Astrocyte (in vitro differentiated cells and primary cell): ENCODE measurements at regions not wholly inside any gene's neighbourhood (a gene's known extent, or its start where the extent isn't known, plus 50 kb on each side); places are given as distances from the start of the nearest gene placed in this dataset.

Experiments
- DNase-seq: peaks from one replicate; pipeline ENCODE4 v3.0.0-alpha.2; 2010; ENCODE audit warnings: low read depth
- FAIRE-seq: peaks from 2 replicates; lab custom pipeline; 2011; peaks lifted over from hg19 to GRCh38; lab: Jason Lieb, UNC
- H2AFZ ChIP-seq: 2 replicates; pipeline ENCODE4 v1.6.0; 2012; ENCODE audit warnings: low read depth, low read length, inconsistent platforms
- H3K27ac ChIP-seq: 2 replicates; pipeline ENCODE4 v1.5.1; 2011; ENCODE audit warnings: low read depth, low read length, inconsistent platforms
- H3K27me3 ChIP-seq: 2 replicates; pipeline ENCODE4 v1.6.0; 2011; ENCODE audit warnings: low read length, inconsistent platforms; ENCODE audit not compliant: insufficient read depth
- H3K36me3 ChIP-seq: 2 replicates; pipeline ENCODE4 v1.5.1; 2011; ENCODE audit warnings: low read length, inconsistent platforms; ENCODE audit not compliant: insufficient read depth
- H3K4me1 ChIP-seq: 2 replicates; pipeline ENCODE4 v1.5.1; 2011; ENCODE audit warnings: low read length, inconsistent platforms; ENCODE audit not compliant: insufficient read depth
- H3K4me2 ChIP-seq: 2 replicates; pipeline ENCODE4 v1.6.0; 2012; ENCODE audit warnings: low read length, inconsistent platforms
- H3K4me3 ChIP-seq: 2 replicates; pipeline ENCODE4 v1.5.1; 2011; ENCODE audit warnings: low read depth, mild to moderate bottlenecking, low read length, inconsistent platforms; ENCODE audit not compliant: insufficient read depth
- H3K79me2 ChIP-seq: 2 replicates; pipeline ENCODE4 v1.6.0; 2012; ENCODE audit warnings: mild to moderate bottlenecking, low read length, inconsistent platforms; ENCODE audit not compliant: insufficient read depth
- H3K9ac ChIP-seq: 2 replicates; pipeline ENCODE4 v1.6.0; 2012; ENCODE audit warnings: mild to moderate bottlenecking, low read length, inconsistent platforms
- H3K9me3 ChIP-seq: 2 replicates; pipeline ENCODE4 v1.5.1; 2012; ENCODE audit warnings: low read depth, mild to moderate bottlenecking, low read length, inconsistent platforms; ENCODE audit not compliant: insufficient read depth
- H4K20me1 ChIP-seq: 2 replicates; pipeline ENCODE4 v1.6.0; 2012; ENCODE audit warnings: low read length, inconsistent platforms; ENCODE audit not compliant: insufficient read depth
- H3K27ac Mint-ChIP-seq: one replicate; pipeline ENCODE4 v1.8.0; 2021; ENCODE audit warnings: mild to moderate bottlenecking, mixed read lengths; ENCODE audit not compliant: unreplicated experiment
- H3K27me3 Mint-ChIP-seq: one replicate; pipeline ENCODE4 v1.8.0; 2021; ENCODE audit warnings: low read depth, mixed read lengths; ENCODE audit not compliant: unreplicated experiment
- H3K36me3 Mint-ChIP-seq: one replicate; pipeline ENCODE4 v1.8.0; 2021; ENCODE audit warnings: low read depth, mixed read lengths; ENCODE audit not compliant: unreplicated experiment
- H3K4me1 Mint-ChIP-seq: one replicate; pipeline ENCODE4 v1.8.0; 2021; ENCODE audit warnings: low read depth, mixed read lengths; ENCODE audit not compliant: unreplicated experiment
- H3K4me3 Mint-ChIP-seq: one replicate; pipeline ENCODE4 v1.8.0; 2021; ENCODE audit warnings: mild to moderate bottlenecking, moderate library complexity, mixed read lengths; ENCODE audit not compliant: unreplicated experiment
- H3K9me3 Mint-ChIP-seq: one replicate; pipeline ENCODE4 v1.8.0; 2021; ENCODE audit warnings: mild to moderate bottlenecking, mixed read lengths; ENCODE audit not compliant: unreplicated experiment
- EZH2 ChIP-seq: IDR thresholded peaks from 2 replicates; pipeline ENCODE4 v1.6.1; 2012; ENCODE audit warnings: mild to moderate bottlenecking, low read length, inconsistent platforms; ENCODE audit not compliant: insufficient read depth
- TF ChIP-seq, protein P1 (sequence below): IDR thresholded peaks from 2 replicates; pipeline ENCODE4 v1.5.1; 2011; ENCODE audit warnings: low read depth, mild to moderate bottlenecking, inconsistent platforms, low read length, moderate library complexity; ENCODE audit not compliant: insufficient read depth

DNA sequence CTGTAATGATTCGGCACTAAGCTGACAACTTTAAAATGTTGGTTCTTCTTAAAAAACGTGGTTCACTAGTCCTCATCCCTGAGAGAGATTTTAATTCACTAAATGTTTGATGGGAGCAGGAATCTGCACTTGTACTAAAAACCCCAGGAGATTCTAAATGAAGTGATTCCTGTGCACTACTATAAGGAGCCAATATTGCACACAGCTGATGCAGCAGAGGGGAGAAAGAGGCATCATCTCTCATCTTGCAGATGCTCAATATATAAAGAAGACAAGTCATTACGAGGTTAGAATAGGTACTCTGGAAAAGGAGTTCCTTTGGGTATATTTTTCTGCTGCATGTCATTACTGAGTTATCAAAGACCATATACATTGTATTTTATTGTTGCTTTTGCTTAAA lies 207.6 kb upstream of the RASGEF1B start:
- Histone ChIP-seq H3K27ac (no peak overlapping the region), H3K9ac (no peak overlapping the region), H4K20me1 (no peaks in the 10 kb centered on the region), H3K27me3 (no peaks in the 10 kb centered on the region), H3K4me1 (no peaks in the 10 kb centered on the region), H3K36me3 (no peaks in the 10 kb centered on the region), H3K9me3 (no peaks in the 10 kb centered on the region), H2AFZ (no peak overlapping the region), H3K4me3 (no peak overlapping the region), H3K79me2 (no peaks in the 10 kb centered on the region), H3K4me2 (no peak overlapping the region)
- Mint-ChIP-seq H3K36me3 (no peaks in the 10 kb centered on the region), H3K27me3 (peaks cover 6% of the 10 kb centered on the region), H3K9me3 (no peaks in the 10 kb centered on the region), H3K4me1 (no peaks in the 10 kb centered on the region), H3K27ac (no peak overlapping the region), H3K4me3 (no peak overlapping the region)
- DNase-seq (no peak), FAIRE-seq (no peak)
- TF ChIP-seq, protein P1, sequence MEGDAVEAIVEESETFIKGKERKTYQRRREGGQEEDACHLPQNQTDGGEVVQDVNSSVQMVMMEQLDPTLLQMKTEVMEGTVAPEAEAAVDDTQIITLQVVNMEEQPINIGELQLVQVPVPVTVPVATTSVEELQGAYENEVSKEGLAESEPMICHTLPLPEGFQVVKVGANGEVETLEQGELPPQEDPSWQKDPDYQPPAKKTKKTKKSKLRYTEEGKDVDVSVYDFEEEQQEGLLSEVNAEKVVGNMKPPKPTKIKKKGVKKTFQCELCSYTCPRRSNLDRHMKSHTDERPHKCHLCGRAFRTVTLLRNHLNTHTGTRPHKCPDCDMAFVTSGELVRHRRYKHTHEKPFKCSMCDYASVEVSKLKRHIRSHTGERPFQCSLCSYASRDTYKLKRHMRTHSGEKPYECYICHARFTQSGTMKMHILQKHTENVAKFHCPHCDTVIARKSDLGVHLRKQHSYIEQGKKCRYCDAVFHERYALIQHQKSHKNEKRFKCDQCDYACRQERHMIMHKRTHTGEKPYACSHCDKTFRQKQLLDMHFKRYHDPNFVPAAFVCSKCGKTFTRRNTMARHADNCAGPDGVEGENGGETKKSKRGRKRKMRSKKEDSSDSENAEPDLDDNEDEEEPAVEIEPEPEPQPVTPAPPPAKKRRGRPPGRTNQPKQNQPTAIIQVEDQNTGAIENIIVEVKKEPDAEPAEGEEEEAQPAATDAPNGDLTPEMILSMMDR: no peak
- no peak for TF ChIP-seq EZH2

- Histone ChIP-seq H3K27ac (no peak overlapping the region), H2AFZ (no peak overlapping the region), H3K4me2 (no peak overlapping the region), H3K9me3 (no peaks in the 10 kb centered on the region), H3K27me3 (no peaks in the 10 kb centered on the region), H3K36me3 (no peaks in the 10 kb centered on the region), H3K79me2 (no peaks in the 10 kb centered on the region), H4K20me1 (no peaks in the 10 kb centered on the region), H3K9ac (no peak overlapping the region), H3K4me1 (no peaks in the 10 kb centered on the region), H3K4me3 (no peak overlapping the region)
- no peak for DNase-seq
- no peak for FAIRE-seq
- TF ChIP-seq, protein P1: no peak
- no peak for TF ChIP-seq EZH2
- Mint-ChIP-seq H3K27me3 (peaks cover 6% of the 10 kb centered on the region), H3K4me1 (no peaks in the 10 kb centered on the region), H3K4me3 (no peak overlapping the region), H3K36me3 (no peaks in the 10 kb centered on the region), H3K9me3 (no peaks in the 10 kb centered on the region), H3K27ac (no peak overlapping the region)
Observed at GRCh38 chr4:81678801-81679200, 207.1 kb upstream of the RASGEF1B start.

GRCh38 chr4:81676537-81676936 lies 204.8 kb upstream of the RASGEF1B start:
- no peak for DNase-seq
- H3K4me3 Mint-ChIP-seq: no peak overlapping the region
- H3K4me1 Mint-ChIP-seq: no peaks in the 10 kb centered on the region
- H3K36me3 ChIP-seq: no peaks in the 10 kb centered on the region
- no peak overlapping the region for H3K9ac ChIP-seq
- H4K20me1 ChIP-seq: no peaks in the 10 kb centered on the region
- no peaks in the 10 kb centered on the region for H3K9me3 ChIP-seq
- H3K27me3 ChIP-seq: no peaks in the 10 kb centered on the region
- H3K4me1 ChIP-seq: no peaks in the 10 kb centered on the region
- H3K4me2 ChIP-seq: no peak overlapping the region
- H3K27ac ChIP-seq: no peak overlapping the region
- FAIRE-seq: no peak
- H3K27ac Mint-ChIP-seq: no peak overlapping the region
- H3K36me3 Mint-ChIP-seq: no peaks in the 10 kb centered on the region
- TF ChIP-seq, protein P1: no peak
- TF ChIP-seq EZH2: no peak
- H2AFZ ChIP-seq: no peak overlapping the region
- peaks cover 6% of the 10 kb centered on the region for H3K27me3 Mint-ChIP-seq
- H3K9me3 Mint-ChIP-seq: no peaks in the 10 kb centered on the region
- no peaks in the 10 kb centered on the region for H3K79me2 ChIP-seq
- H3K4me3 ChIP-seq: no peak overlapping the region
